A673 (cell line): ENCODE measurements at regions not wholly inside any gene's neighbourhood (a gene's known extent, or its start where the extent isn't known, plus 50 kb on each side); places are given as distances from the start of the nearest gene placed in this dataset.

Experiments used
- EZH2 ChIP-seq: fragments of 200-600 bp; sonication (generic); IDR thresholded peaks from 2 replicates; pipeline ENCODE4 v1.6.1; 2017; ENCODE audit warnings: borderline replicate concordance, low read depth, mild to moderate bottlenecking, mixed read lengths, antibody characterized with exemption, low read length; ENCODE audit not compliant: poor library complexity, severe bottlenecking
- TF ChIP-seq, protein P1 (sequence below): fragments of 300-800, 200-600 bp; sonication (generic); conservative IDR thresholded peaks from 2 replicates; pipeline ENCODE4 v1.5.1; 2017; ENCODE audit warnings: low read depth, mild to moderate bottlenecking, antibody characterized with exemption, low read length, moderate library complexity, mixed read lengths

DNA sequence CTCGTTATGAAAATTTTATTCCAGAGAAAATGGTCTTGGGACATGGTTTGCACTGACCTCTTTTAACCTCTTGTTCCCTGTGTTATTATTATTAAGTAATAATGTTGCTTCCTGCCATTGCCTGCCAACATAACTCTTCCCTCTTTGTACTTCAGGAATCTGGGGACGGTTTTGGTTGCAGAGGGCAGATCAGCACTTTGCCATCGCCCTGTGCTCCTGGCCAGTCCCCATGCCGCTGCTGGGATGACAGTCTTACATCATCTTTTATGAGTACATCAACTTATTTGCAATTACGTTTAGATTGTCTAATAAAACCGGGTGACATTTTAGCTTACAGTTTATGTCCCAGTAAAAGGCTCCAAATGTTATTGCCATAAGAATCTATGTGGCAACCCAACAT lies 157.2 kb downstream of the CDH26 start:
- TF ChIP-seq, protein P1, sequence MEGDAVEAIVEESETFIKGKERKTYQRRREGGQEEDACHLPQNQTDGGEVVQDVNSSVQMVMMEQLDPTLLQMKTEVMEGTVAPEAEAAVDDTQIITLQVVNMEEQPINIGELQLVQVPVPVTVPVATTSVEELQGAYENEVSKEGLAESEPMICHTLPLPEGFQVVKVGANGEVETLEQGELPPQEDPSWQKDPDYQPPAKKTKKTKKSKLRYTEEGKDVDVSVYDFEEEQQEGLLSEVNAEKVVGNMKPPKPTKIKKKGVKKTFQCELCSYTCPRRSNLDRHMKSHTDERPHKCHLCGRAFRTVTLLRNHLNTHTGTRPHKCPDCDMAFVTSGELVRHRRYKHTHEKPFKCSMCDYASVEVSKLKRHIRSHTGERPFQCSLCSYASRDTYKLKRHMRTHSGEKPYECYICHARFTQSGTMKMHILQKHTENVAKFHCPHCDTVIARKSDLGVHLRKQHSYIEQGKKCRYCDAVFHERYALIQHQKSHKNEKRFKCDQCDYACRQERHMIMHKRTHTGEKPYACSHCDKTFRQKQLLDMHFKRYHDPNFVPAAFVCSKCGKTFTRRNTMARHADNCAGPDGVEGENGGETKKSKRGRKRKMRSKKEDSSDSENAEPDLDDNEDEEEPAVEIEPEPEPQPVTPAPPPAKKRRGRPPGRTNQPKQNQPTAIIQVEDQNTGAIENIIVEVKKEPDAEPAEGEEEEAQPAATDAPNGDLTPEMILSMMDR = no peak
- TF ChIP-seq EZH2 = no peak
